Keratinocyte (primary cell): ENCODE measurements at regions not wholly inside any gene's neighbourhood (a gene's known extent, or its start where the extent isn't known, plus 50 kb on each side); places are given as distances from the start of the nearest gene placed in this dataset.

Experiments used
- EZH2 ChIP-seq: IDR thresholded peaks from one replicate; pipeline ENCODE4 v1.6.1; 2012; ENCODE audit warnings: inconsistent platforms, mild to moderate bottlenecking, low read length, moderate library complexity
- TF ChIP-seq, protein P1 (sequence below), 3 experiments: IDR thresholded peaks in 1 of 3; conservative IDR thresholded peaks in 1 of 3; optimal IDR thresholded peaks in 1 of 3; 2 replicates in 2 of 3; 3 replicates in 1 of 3; pipeline versions ENCODE3 to v1.5.1; 2011; ENCODE audit warnings: low read length in 3 of 3, mild to moderate bottlenecking in 3 of 3, moderate library complexity in 2 of 3, control low read depth in 1 of 3, inconsistent platforms in 1 of 3; ENCODE audit not compliant: insufficient read depth in 2 of 3; ENCODE audit errors: extremely low read depth in 1 of 3

DNA sequence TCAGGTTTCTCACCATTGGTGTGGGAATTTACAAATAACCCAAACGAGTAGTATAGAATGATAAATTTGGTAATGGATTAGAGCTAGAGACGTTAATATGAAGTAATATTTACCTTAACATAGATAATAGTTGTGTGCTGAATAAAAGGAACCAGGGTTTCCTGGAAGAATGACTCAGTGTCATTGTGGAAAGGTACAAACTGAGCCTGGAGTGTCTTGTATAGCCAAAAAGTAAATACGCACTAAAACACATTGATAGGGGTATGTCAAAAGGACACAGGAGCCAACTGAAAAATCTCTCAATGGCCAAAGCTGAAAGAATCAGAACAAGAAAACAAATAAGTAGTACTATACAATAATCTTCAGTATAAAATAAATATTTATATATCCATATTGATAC lies 363.5 kb downstream of the SLCO4C1 start:
- TF ChIP-seq, protein P1, sequence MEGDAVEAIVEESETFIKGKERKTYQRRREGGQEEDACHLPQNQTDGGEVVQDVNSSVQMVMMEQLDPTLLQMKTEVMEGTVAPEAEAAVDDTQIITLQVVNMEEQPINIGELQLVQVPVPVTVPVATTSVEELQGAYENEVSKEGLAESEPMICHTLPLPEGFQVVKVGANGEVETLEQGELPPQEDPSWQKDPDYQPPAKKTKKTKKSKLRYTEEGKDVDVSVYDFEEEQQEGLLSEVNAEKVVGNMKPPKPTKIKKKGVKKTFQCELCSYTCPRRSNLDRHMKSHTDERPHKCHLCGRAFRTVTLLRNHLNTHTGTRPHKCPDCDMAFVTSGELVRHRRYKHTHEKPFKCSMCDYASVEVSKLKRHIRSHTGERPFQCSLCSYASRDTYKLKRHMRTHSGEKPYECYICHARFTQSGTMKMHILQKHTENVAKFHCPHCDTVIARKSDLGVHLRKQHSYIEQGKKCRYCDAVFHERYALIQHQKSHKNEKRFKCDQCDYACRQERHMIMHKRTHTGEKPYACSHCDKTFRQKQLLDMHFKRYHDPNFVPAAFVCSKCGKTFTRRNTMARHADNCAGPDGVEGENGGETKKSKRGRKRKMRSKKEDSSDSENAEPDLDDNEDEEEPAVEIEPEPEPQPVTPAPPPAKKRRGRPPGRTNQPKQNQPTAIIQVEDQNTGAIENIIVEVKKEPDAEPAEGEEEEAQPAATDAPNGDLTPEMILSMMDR (optimal IDR thresholded peaks at IDR 0.05 in 1 of 3, IDR thresholded peaks at IDR 0.05 in 1 of 3, conservative IDR thresholded peaks at IDR 0.05 in 1 of 3; ENCODE audit: extremely low read depth in 1 of 3, insufficient read depth in 2 of 3, low read length in 3 of 3) = no peak
- TF ChIP-seq EZH2 = no peak
